BLaER1 treated with 17β-estradiol and CSF1 and Interleukin-3, amounts not matched to agents 10 nM and 100 nM (cell line): ENCODE measurements at regions not wholly inside any gene's neighbourhood (a gene's known extent, or its start where the extent isn't known, plus 50 kb on each side); places are given as distances from the start of the nearest gene placed in this dataset.

Source experiments
- H3K27ac ChIP-seq, 11 experiments: shearing (Covaris generic); formaldehyde crosslinking; 2 replicates each; pipeline ENCODE4 v1.8.1; 2022
- H3K27me3 ChIP-seq, 11 experiments: shearing (Covaris generic); formaldehyde crosslinking; 2 replicates each; pipeline ENCODE4 v1.8.1; 2022
- H3K36me3 ChIP-seq, 11 experiments: shearing (Covaris generic); formaldehyde crosslinking; 2 replicates each; pipeline ENCODE4 v1.8.1; 2022
- H3K4me1 ChIP-seq, 10 experiments: shearing (Covaris generic); formaldehyde crosslinking; 2 replicates each; pipeline ENCODE4 v1.8.1; 2022
- H3K4me2 ChIP-seq, 11 experiments: shearing (Covaris generic); formaldehyde crosslinking; 2 replicates each; pipeline ENCODE4 v1.8.1; 2022
- H3K4me3 ChIP-seq, 10 experiments: shearing (Covaris generic); formaldehyde crosslinking; 2 replicates each; pipeline ENCODE4 v1.8.1; 2022
- H3K9ac ChIP-seq, 11 experiments: shearing (Covaris generic); formaldehyde crosslinking; 2 replicates each; pipeline ENCODE4 v1.8.1; 2022
- H3K9me3 ChIP-seq, 11 experiments: shearing (Covaris generic); formaldehyde crosslinking; replicated peaks in 1 of 11; 2 replicates each; pipeline ENCODE4 v1.8.1; 2022
- H4K20me1 ChIP-seq, 11 experiments: shearing (Covaris generic); formaldehyde crosslinking; 2 replicates each; pipeline ENCODE4 v1.8.1; 2022
- Cebpa-rat ChIP-seq, 11 experiments: shearing (Covaris generic); IDR thresholded peaks; 2 replicates each; pipeline ENCODE4 v1.8.1; 2022

DNA sequence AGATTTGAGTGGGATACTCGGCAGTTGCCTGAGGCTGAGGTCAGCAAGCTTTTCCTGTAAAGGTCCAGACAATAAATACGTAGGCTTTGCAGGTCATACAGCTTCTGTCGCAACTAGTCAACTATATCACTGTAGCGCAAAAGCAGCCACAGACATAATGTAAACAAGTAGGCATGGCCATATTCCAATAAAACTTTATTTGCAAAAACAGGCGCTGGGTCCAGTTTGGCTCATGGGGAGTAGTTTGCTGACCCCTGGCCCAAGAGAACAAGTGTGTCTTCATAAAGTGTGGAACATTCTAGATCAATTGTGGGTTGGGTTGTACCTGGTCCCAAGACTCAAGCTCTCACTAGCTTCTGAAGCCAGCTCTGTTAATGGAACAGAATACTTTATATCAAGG lies 78.8 kb downstream of the MIS18A start:
- no peaks in the 10 kb centered on the region; a peak in 1 of 22 replicates for H4K20me1 ChIP-seq

GRCh38 chr21:32198384-32198783 lies 80.5 kb downstream of the MIS18A start:
- H3K27ac ChIP-seq: no peak overlapping the region
- no peaks in the 10 kb centered on the region for H3K36me3 ChIP-seq
- H4K20me1 ChIP-seq: no peaks in the 10 kb centered on the region; a peak in 1 of 22 replicates
- no peaks in the 10 kb centered on the region for H3K27me3 ChIP-seq
- no peak overlapping the region for H3K9ac ChIP-seq
- no peak overlapping the region for H3K4me3 ChIP-seq
- H3K9me3 ChIP-seq: 0 out of 22 replicates have a peak, but pooled peaks cover 0 to 11% (median 0%) of the 10 kb centered on the region in 11 experiments
- no peak overlapping the region for H3K4me2 ChIP-seq
- TF ChIP-seq Cebpa-rat (IDR thresholded peaks at IDR 0.05): no peak
- H3K4me1 ChIP-seq: no peaks in the 10 kb centered on the region

More for the DNA sequence above, 78.8 kb downstream of the MIS18A start:
- H3K4me2 ChIP-seq: no peak overlapping the region
- H3K36me3 ChIP-seq: no peaks in the 10 kb centered on the region
- H3K4me1 ChIP-seq: no peaks in the 10 kb centered on the region
- H3K9me3 ChIP-seq: peaks cover 0 to 22% (median 8%) of the 10 kb centered on the region in 11 experiments; a peak in 13 of 22 replicates
- H3K27me3 ChIP-seq: no peaks in the 10 kb centered on the region
- no peak overlapping the region for H3K27ac ChIP-seq
- TF ChIP-seq Cebpa-rat (IDR thresholded peaks at IDR 0.05): no peak
- no peak overlapping the region for H3K4me3 ChIP-seq
- H3K9ac ChIP-seq: no peak overlapping the region

- H3K4me2 ChIP-seq: no peak overlapping the region
- H3K27ac ChIP-seq: no peak overlapping the region
- no peaks in the 10 kb centered on the region for H3K36me3 ChIP-seq
- H4K20me1 ChIP-seq: no peaks in the 10 kb centered on the region; a peak in 1 of 22 replicates
- 0 out of 22 replicates have a peak, but pooled peaks cover 0 to 11% (median 0%) of the 10 kb centered on the region in 11 experiments for H3K9me3 ChIP-seq
- H3K4me1 ChIP-seq: no peaks in the 10 kb centered on the region
- H3K27me3 ChIP-seq: no peaks in the 10 kb centered on the region
- H3K4me3 ChIP-seq: no peak overlapping the region
- TF ChIP-seq Cebpa-rat (IDR thresholded peaks at IDR 0.05): no peak
- no peak overlapping the region for H3K9ac ChIP-seq
Measured at GRCh38 chr21:32197896-32198295, 81.0 kb downstream of the MIS18A start.

DNA sequence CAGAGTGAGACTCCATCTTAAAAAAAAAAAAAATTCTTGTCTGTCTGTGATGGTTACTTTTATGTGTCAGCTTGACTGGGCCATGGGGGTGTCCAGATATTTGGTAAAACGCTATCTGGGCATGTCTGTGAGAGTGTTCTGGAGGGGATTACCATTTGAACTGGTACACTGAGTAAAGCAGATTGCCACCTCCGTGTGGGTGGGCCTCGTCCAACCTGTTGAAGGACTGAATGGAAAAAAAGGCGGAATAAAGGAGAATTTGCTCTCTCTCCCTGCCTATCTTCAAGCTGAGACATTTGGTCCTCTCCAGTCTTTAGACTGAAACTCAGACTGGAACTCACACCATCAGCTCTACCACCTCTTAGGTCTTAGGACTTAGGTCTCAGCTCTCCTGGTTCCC lies 82.8 kb downstream of the MIS18A start:
- H4K20me1 ChIP-seq: no peaks in the 10 kb centered on the region; a peak in 1 of 22 replicates
- H3K27ac ChIP-seq: no peak overlapping the region
- H3K4me1 ChIP-seq: no peaks in the 10 kb centered on the region
- no peak for TF ChIP-seq Cebpa-rat (IDR thresholded peaks at IDR 0.05)
- no peak overlapping the region for H3K4me3 ChIP-seq
- H3K4me2 ChIP-seq: no peak overlapping the region
- no peak overlapping the region for H3K9ac ChIP-seq
- 0 out of 22 replicates have a peak, but pooled peaks cover 0 to 11% (median 0%) of the 10 kb centered on the region in 11 experiments for H3K9me3 ChIP-seq
- H3K36me3 ChIP-seq: no peaks in the 10 kb centered on the region
- H3K27me3 ChIP-seq: no peaks in the 10 kb centered on the region

DNA sequence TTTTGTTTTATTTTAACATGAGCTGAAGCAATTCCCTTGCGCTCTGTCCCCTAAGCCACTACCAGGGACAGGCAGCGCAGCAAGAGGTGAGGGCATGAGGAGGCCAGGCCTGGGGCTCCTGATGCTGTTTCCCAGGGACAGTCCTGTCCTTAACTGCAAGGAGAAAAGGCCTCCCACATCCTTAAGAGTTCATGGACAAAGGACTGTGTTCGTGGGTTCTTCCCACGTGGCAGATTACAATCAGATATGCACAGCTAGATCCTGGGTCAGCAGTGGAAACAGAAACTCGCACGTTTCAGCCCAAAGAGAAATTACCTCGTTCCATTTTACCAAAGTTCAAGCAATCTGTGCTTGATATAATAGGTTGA lies 85.8 kb downstream of the MIS18A start:
- no peaks in the 10 kb centered on the region for H3K36me3 ChIP-seq
- H3K4me1 ChIP-seq: no peaks in the 10 kb centered on the region
- H3K9ac ChIP-seq: no peak overlapping the region
- no peak overlapping the region for H3K4me3 ChIP-seq
- TF ChIP-seq Cebpa-rat (IDR thresholded peaks at IDR 0.05): no peak
- no peaks in the 10 kb centered on the region for H4K20me1 ChIP-seq
- no peaks in the 10 kb centered on the region for H3K9me3 ChIP-seq
- no peak overlapping the region for H3K27ac ChIP-seq
- no peaks in the 10 kb centered on the region for H3K27me3 ChIP-seq
- H3K4me2 ChIP-seq: no peak overlapping the region

DNA sequence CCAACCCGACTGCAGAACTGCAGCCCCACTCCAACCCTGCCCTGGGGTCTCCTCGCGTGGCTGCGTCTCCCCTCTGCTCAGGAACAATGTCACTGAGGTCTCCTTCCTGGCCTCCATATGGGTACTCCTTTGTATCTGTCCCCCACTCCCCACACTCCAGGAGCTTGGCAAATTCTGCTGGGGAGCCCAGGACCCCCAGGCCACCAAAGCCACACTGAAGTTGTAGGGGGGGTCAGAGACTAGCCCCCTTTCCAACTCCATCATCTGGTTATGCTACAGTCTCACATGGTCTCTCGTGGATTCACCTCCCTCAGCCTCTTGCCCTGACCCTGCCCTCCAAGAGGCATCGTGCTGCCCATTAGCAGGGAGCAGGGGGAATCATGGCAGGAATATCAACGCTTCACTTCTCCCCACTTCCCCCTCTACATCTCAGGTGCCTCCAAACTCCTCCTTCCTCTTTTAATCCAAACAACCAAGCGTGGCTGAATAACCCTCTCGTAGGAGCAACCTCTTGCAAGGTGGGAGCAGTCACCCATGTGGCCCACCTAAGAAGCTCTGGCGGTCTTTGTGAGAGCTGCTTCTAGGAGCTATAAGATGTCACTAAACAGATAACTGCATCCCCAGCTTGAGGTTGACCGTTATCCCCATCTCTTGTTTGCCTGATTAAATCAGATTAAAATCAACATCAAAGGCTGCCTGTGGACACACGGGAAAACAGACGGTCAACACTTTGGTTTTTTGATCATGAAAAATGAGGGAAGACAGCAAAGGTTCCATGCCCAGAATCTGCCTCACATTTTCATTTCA lies 86.4 kb downstream of the MIS18A start:
- H3K27ac ChIP-seq: no peak overlapping the region
- no peak overlapping the region for H3K4me3 ChIP-seq
- H3K4me1 ChIP-seq: no peaks in the 10 kb centered on the region
- H3K9ac ChIP-seq: no peak overlapping the region
- no peak overlapping the region for H3K4me2 ChIP-seq
- no peaks in the 10 kb centered on the region for H3K36me3 ChIP-seq
- TF ChIP-seq Cebpa-rat (IDR thresholded peaks at IDR 0.05): no peak
- no peaks in the 10 kb centered on the region for H3K9me3 ChIP-seq
- no peaks in the 10 kb centered on the region for H4K20me1 ChIP-seq
- no peaks in the 10 kb centered on the region for H3K27me3 ChIP-seq

GRCh38 chr21:32190493-32191144 lies 88.2 kb downstream of the MIS18A start:
- no peak overlapping the region for H3K27ac ChIP-seq
- TF ChIP-seq Cebpa-rat (IDR thresholded peaks at IDR 0.05): no peak; a peak in 1 of 22 replicates
- H3K9ac ChIP-seq: no peak overlapping the region
- H3K4me2 ChIP-seq: no peak overlapping the region
- no peaks in the 10 kb centered on the region for H3K27me3 ChIP-seq
- H3K36me3 ChIP-seq: no peaks in the 10 kb centered on the region
- no peaks in the 10 kb centered on the region for H4K20me1 ChIP-seq
- H3K4me3 ChIP-seq: no peak overlapping the region
- no peaks in the 10 kb centered on the region for H3K9me3 ChIP-seq
- no peaks in the 10 kb centered on the region for H3K4me1 ChIP-seq

DNA sequence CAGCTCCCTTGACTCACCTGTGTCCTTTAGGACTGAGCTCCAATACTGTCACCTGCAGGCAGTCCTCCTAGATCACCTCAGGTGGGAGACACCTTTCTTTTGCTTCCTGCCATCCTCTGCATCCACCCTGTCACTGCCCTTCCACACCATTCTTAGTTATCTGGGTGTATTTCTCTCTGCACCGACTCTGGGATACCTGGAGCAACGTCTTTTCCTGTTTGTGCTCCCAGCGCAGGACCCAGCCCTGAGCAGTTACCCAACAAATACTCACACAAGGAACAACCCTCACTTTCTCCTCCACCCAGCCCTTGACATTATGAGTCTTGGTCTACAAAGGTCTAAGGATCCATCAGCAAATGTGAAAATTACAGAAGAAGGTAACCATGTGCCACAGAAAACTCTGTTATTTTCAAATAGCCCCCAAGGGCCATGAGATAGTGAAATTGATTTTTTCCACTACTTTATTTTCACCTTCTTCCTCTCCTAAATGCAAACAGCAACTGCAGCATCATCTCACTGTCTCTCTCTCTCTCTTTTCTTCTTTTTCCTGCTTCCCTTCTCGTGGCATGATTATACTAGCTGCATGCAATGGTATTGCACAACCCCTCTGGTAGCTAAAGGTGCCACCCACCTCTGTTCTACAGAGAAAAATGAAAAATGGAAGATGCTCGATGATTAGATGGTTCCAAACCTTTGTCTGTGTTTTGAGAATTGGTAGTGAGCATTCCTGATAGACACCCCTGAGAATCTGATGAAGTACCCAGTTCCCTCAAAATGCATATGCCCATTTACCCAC lies 89.0 kb downstream of the MIS18A start:
- H3K4me3 ChIP-seq: no peak overlapping the region
- H3K9me3 ChIP-seq: no peaks in the 10 kb centered on the region
- H3K4me1 ChIP-seq: no peaks in the 10 kb centered on the region
- TF ChIP-seq Cebpa-rat (IDR thresholded peaks at IDR 0.05): peak in 3 of 11 experiments; percentile 29 to 62 (median 44); a peak in 2 of 22 replicates
- H4K20me1 ChIP-seq: no peaks in the 10 kb centered on the region
- H3K4me2 ChIP-seq: no peak overlapping the region
- H3K27ac ChIP-seq: no peak overlapping the region
- H3K36me3 ChIP-seq: no peaks in the 10 kb centered on the region
- no peak overlapping the region for H3K9ac ChIP-seq
- no peaks in the 10 kb centered on the region for H3K27me3 ChIP-seq

DNA sequence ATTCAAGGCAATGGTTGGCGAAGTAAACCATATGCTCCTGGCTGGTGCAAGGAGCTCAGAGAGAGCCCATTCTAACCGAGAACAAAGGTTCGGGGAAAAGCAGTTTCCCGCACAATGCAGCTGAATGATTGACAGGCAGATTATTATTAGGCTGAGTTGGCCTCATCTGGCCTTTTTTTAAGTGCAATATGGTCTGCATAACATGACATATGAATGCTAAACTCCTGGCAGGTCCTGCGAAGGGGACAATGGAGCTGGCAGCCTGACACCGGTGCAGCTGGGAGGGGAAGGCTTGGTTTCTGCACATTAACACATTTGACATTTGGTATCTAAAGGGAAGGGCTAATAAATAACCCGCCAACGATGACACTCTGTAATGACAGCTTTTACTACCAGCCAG lies 92.0 kb downstream of the MIS18A start:
- H3K9me3 ChIP-seq: no peaks in the 10 kb centered on the region
- TF ChIP-seq Cebpa-rat (IDR thresholded peaks at IDR 0.05): no peak
- H3K27me3 ChIP-seq: no peaks in the 10 kb centered on the region
- no peak overlapping the region for H3K4me3 ChIP-seq
- H4K20me1 ChIP-seq: no peaks in the 10 kb centered on the region
- no peak overlapping the region for H3K4me2 ChIP-seq
- H3K27ac ChIP-seq: no peak overlapping the region
- H3K9ac ChIP-seq: no peak overlapping the region
- H3K36me3 ChIP-seq: no peaks in the 10 kb centered on the region
- no peaks in the 10 kb centered on the region for H3K4me1 ChIP-seq
